Retina (tissue), 1 donor: ENCODE measurements at regions not wholly inside any gene's neighbourhood (a gene's known extent, or its start where the extent isn't known, plus 50 kb on each side); places are given as distances from the start of the nearest gene placed in this dataset.
A peak's percentile ranks its signal among the peaks of the same experiment; 100 is the strongest.
"Not testable (repeated sequence)": the region's sequence is repeated elsewhere in the genome, so short reads cannot be mapped to it uniquely, and the experiment has no call there.

Source experiments
- DNase-seq: peaks from one replicate; pipeline ENCODE4 v3.0.0-alpha.2; 2016

DNA sequence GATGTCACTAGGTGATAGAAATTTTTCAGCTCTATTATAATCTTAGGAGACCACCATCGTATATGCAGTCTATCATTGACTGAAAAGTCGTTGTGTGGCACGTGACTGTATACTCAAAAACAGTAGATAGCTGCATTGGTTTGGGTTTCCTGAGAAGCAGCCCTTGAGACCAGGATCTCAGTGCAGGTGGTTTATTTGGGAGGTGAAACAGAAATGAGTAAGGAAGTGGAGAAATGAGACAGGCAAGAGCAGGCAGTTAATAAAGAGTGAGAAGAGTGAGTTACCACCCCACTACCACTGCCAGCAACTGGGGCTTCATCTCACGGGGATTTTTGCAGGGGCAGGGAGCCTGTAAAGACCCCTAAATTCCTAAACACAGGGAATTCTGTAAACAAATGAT is 221.0 kb downstream of the SHQ1 start:
- no peak for DNase-seq

- no peak for DNase-seq
These were observed 222.5 kb downstream of the SHQ1 start for GRCh38 chr3:72625602-72626337.

GRCh38 chr3:72624656-72625055 is 223.6 kb downstream of the SHQ1 start:
- DNase-seq = no peak

GRCh38 chr3:72618739-72619138 is 229.5 kb downstream of the SHQ1 start:
- no peak for DNase-seq

DNA sequence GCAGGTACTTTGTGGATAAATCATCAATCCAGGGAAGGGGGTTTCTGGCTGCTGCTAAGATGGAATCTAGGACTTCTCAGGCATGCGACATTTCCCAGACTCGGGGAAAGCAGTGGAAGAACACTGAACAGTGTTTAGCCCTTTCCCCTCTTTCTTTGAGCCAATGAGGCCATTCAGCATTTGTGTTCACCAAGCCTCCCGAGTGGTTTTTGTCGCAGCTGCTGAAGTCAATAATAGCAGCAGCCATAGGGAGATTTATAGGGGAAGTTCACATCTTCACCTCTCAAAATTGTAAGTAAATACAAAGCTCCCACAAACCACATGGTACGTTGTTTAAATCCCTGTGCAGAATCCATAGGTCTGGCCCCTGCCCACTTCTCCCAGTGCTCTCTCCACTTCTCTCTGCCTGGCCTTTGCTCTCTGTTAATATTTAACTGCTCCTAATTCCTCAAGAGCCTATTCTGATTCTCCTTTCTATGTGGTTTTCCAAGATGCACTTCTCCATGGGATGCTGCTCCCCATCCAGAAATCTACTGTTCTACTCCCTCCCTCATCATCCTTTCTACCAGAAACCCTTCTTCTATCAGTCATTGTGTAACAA is 230.7 kb downstream of the SHQ1 start:
- DNase-seq = no peak

DNA sequence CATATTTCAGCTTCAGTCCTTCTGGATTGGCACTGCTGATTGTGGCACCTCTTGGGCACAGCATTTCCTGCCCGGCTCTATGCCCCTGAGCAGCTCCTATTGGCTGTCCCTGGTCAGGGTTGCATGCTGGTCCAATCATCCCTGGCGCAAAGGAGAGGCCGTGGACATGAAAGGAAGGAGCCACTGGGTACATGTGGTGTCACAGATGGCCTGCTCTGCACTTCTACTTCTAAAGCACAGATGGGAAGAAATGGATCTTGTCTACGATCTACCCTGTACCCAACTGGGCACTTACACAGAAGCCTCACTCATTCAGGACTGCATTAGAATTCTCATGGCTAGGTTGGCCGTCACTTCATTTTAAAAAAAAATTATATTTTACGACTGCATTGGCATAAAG is 232.5 kb downstream of the SHQ1 start:
- no peak for DNase-seq

- DNase-seq = no peak
These were observed 233.1 kb downstream of the SHQ1 start for GRCh38 chr3:72615182-72615581.

DNA sequence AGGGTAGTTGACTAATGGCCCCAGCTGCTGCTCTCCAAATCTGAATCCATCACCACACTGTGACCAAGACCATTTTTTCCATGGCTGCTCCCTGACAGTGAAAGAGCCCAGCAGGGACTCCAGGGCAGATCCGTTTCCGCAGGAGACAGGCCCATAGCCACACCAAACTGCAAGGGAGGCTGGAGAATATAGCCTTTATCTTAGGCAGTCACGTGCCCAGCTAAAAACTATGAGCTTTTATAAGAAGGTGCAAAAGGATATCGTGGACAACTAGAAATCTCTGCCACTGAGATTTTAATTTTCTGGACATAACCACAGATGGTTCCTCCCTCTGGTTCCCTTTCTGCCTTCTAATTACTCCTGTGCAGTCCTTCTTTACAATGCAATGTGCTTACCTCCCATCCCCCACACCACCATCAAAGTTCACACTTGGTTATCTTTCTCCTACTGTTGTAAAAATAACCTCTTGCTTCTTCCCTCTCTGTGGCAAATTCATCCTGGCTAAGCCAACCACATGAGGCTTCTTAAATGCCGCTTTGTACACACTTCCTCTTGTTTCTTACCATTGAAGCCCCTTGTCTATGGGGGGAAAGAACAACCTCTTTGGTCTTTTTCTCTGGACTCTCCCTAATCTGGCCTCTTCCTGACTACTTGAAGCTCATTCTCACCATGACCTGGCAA is 233.7 kb downstream of the SHQ1 start:
- no peak for DNase-seq

GRCh38 chr3:72613871-72614270 is 234.4 kb downstream of the SHQ1 start:
- DNase-seq = no peak

DNA sequence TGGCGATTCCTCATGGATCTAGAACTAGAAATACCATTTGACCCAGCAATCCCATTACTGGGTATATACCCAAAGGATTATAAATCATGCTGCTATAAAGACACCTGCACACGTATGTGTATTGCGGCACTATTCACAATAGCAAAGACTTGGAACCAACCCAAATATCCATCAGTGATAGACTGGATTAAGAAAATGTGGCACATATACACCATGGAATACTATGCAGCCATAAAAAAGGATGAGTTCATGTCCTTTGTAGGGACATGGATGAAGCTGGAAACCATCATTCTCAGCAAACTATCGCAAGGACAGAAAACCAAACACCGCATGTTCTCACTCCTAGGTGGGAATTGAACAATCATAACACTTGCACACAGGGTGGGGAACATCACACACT is 239.1 kb downstream of the SHQ1 start:
- not testable (repeated sequence) for DNase-seq

GRCh38 chr3:72606005-72606800 is 242.0 kb downstream of the SHQ1 start:
- no peak for DNase-seq

DNA sequence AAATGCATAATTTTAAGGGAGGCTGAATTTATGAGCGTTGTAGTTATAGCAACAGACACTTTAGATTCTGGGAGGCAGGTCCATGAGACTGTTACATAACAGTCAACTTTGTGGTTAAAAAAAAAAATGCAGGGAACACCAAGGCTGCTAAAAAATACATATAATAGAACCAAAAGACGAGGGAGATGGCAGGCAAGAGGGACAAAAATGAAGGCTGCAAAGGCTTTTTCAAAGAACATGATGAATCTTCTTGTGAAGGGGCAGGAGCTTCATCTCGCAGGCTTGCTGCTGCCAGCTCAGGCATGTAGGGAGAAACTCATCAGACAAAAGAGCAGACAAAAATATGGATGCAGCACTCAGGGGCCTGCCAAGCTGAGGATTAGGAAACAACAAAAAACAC is 243.9 kb downstream of the SHQ1 start:
- DNase-seq = no peak

- DNase-seq = no peak
These were observed 246.1 kb downstream of the SHQ1 start for GRCh38 chr3:72601983-72602750.

DNA sequence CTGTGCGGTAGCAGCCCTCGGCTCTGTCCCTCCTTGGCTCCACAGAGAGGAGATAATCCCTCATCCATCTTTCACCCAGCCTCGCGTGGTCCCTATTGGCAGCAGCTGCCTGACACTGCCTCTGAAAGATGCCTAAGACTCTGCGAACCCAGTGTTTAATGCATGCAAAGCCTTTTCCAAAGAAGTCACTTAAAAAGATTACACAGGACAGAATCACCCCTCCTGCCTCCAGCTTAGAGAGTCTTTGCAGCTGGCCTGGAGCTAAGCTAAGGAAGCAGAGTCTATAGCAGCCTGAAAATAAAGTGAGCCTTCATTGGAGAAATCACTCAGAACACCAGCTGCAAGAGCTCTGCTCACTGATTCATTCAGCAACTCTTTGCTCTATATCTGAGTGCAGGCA is 247.2 kb downstream of the SHQ1 start:
- DNase-seq = no peak

DNA sequence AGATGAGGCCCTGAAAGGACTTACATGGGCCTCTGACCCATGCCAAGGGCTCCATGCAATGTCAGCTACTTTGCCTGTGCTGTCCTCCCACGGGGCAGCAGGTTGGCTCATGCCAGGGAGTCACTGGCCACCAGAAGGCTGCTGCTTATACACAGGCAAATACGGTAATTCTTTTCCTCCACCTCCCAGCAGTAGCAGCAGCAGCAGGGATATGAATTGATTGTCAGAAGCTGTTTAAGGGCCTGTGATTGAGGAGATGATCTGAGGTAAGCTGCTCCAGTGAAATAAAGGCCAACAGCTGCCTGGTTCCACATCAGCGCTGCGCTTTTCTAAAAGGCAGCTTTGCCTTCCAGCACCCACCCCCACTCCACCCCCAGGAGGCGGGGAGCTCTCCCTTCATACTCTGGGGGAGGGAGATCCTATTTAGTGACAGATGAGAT is 250.5 kb downstream of the SHQ1 start:
- DNase-seq = peak; percentile 82

DNA sequence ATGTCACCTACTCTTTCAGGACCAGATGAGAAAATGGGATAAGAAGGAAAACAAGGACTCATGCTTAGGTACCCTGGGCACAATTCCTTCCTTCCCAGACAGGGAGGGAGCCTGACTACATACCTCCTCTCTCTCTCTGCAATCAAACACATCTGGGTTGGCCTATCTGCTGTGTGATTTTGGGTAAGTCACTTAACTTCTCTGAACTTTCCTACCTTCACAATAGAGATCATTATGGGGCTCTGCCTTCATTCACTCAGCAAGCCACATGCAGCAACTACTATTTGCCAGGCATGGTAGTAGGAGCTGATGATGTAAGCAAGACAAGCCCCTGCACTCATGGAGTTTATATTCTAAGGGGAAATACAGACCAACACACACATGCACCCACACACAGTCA is 251.2 kb downstream of the SHQ1 start:
- DNase-seq = no peak

DNA sequence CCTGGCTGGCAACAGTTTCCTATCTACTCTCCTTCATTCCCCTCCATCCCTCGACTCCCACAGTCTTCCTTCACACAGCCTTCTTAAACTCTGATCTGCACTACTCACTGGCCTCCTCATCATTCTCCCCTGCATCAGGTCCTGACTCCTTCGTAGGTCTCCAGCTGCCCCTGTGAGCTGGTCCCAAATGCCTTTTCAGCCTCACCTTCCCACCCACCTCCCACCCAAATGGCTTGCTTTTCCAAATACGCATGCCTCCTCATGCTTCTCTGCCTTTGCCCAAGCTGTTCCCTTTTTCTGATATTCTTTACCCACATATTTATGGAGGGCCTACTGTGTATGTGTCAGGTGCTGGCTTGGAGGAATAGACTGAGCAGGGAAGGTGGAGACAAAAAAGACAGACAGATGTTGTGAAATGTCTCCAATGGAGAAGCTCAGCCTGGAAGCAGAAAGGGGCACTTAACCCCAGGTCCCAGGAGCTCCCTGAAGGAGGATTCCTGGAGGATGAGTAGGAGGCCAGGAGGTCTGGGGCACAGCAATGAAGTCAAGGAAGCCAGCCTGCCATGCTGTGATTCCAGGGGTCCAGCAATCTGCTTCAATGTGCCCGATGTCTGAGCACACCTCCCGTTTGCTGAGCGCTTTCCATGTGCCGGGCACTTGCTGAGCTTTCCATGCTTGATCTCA is 252.2 kb downstream of the SHQ1 start:
- DNase-seq = no peak

DNA sequence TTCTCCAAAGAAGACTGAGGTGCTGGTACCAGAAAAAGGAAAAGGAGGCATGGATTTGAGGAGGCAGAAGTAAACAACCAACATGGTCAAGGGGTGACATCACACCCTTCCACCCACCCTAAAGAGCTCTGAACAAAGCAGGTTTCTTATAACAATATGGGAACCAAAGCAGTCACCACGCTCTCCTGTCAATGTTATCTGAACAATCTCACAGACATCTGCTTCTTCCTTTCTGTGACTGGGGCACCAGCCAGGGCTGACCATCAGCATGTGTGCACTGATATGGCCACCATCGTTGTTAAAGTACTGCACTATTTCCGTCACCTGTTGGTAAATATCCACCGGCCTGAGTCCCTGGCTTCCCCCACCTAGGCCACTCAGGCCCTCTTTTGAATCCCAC is 252.9 kb downstream of the SHQ1 start:
- no peak for DNase-seq

GRCh38 chr3:72594615-72595215 is 253.5 kb downstream of the SHQ1 start:
- no peak for DNase-seq

GRCh38 chr3:72593881-72594397 is 254.3 kb downstream of the SHQ1 start:
- DNase-seq = no peak
